ENCODE measurements at regions not wholly inside any gene's neighbourhood (a gene's known extent, or its start where the extent isn't known, plus 50 kb on each side); places are given as distances from the start of the nearest gene placed in this dataset.
"Not testable (repeated sequence)": the region's sequence is repeated elsewhere in the genome, so short reads cannot be mapped to it uniquely, and the experiment has no call there.

DNA sequence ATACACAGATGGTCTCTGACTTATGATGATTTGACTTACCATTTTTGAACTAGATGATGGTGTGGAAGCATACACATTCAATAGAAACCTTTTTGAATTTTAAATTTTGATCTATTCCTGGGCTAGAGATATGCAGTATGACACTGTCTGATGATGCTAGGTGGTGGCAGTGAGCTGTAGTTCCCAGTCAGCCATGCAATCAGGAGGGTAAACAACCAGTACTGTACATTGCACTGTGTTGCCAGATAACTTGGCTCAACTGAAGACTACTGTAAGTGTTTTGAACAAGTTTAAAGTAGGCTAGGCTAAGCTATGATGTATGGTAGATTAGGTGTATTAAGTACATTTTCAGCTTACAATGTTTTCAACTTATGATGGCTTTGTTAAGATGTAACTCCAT lies 859.1 kb upstream of the ARRDC3 start:
- DNase-seq, result no peak

DNA sequence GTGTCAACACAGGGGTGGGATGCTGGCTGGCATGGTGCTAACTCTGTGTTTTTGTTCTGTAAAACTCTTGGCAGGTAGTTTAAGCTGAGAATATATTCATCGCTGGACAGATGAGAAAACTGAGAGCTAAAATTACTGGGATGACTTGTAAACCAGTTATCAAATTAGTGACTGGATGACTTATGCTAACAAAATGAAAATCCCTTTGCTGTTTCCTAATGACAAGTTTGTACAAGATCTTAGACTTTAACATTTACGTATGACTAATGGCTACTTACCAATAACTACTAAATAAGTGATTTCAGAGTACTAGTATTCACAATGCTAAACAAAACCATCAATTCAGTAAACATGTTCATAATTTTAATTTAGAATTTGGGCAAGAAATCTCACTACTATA lies 854.8 kb upstream of the ARRDC3 start:
- DNase-seq, result no peak

DNA sequence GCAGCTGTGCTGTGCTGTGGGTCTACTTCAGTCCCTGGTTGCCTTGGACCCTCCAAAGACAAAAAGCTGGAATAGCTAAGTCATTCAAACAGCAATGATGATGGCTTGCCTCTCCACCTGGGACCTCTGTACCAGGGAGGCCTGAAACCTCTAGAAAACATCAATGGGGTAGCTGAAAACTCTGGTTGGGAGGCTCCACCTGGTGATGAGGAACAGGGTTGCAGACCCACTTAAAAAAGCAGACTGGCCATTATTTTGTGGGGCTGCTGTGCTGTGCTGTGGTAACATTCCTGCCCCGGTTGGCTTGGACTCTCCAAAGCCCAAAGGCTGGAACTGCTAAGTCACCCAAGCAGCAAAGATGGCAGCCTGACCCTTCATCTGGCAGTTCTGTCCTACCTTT lies 839.3 kb upstream of the ARRDC3 start:
- no peak for DNase-seq

DNA sequence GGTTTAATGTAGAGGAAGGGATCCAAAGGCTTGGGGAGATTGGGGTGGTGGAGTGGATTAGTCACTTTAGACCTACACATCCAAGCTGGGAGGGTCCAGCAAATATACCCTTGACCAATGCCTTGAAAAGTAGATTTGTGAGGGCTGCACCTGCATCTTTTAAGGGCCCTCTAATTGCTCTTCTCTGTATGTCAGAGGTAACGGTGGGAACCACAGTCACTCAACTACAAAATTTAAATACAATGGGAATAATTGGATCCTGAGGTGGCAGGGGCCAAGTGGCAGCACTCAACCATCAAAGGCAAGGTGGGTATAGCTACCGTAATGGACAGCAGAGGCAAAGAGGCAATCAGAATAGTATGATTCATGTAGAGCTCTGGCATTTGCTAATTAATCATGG lies 833.7 kb upstream of the ARRDC3 start:
- not testable (repeated sequence) for DNase-seq

DNA sequence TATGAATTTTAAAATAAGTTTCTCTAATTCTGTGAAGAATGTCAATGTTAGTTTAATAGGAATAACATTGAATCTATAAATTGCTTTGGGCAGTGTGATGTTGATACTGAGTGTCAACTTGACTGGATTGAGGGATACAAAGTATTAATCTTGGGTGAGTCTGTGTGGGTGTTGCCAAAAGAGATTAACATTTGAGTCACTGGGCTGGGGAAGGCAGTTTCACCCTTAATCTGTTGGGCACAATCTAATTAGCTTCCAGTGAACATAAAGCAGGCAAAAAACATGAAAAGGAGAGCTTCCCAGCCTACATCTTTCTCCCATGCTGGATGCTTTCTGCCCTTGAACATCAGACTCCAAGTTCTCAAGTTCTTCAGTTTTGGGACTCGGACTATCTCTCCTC lies 832.0 kb upstream of the ARRDC3 start:
- no peak for DNase-seq

DNA sequence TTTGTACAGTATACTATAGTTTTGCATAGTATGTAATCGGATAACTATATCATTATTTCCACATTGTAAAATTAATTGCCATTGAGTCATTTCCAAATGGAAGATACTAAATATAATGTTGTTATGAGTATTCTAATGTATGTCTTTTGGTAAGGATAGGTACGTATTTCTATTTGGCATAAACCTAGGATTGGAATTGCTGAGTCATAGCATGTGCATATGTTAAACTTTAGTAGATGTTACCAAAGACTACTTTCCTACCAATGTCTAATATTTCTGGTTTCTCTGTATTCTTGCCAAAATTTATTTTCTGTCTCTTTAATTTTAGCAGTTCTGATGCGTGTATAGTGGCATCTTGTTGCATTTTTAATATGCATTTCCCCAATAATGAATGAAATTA lies 825.1 kb upstream of the ARRDC3 start:
- no peak for DNase-seq

DNA sequence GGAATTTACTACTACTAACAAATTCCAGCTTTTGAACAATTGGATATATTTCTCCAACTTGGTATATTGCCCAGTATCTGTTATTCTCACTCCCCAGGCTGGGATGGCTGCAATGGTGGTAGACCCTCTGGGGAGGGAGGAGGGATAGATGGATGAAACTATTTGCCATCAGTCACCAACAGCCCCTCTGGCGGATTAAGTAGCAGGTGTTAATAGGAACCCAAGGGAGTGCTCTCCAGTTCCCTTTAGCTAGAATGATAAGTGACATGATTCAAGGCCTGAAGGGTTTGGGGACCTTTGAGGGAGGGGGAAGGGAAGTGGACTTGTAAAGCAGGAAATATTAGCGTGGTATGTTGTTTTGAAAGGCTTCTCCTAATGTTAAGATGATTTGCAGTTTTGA lies 824.0 kb upstream of the ARRDC3 start:
- no peak for DNase-seq

DNA sequence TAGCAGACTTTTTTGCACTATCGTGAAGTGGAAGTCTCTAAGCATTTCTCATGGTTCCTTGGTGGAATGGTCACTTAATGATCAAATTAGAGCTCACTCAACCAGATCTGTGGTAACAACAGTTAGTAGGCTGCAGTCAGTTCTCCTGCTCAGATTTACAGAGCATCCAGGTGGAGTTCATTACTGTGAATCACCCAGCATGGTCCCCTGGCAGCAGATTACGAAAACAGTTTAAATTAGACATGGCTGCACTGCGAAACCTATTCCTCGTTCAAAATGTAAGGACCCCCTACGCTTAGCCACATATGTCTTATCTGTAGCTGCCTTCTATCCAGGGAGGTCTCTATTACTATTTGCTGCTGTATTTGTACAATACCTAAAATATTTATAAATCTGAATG lies 823.6 kb upstream of the ARRDC3 start:
- no peak for DNase-seq

DNA sequence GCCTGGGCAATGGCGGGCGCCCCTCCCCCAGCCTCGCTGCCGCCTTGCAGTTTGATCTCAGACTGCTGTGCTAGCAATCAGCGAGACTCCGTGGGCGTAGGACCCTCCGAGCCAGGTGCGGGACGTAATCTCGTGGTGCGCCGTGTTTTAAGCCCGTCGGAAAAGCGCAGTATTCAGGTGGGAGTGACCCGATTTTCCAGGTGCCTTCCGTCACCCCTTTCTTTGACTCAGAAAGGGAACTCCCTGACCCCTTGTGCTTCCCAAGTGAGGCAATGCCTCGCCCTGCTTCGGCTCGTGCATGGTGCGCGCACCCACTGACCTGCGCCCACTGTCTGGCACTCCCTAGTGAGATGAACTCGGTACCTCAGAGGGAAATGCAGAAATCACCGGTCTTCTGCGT lies 815.9 kb upstream of the ARRDC3 start:
- not testable (repeated sequence) for DNase-seq

DNA sequence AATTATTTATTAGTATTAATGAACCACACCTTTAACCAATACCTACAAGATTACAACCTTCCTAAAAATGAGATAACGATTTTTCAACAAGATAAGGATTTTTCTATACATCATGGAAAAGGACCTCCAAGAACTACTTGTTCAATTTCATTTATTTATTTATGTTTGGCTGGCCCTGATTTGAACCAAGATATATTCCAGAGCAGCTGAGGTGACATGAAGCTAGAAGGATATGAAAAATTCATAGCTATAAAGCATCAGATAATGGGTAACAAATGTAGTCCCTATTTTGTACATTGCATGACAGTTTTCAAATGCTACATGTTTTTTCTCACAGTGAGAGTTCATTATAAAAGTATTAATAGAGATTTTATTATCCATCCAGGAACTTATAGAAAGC lies 798.5 kb upstream of the ARRDC3 start:
- DNase-seq, result no peak

DNA sequence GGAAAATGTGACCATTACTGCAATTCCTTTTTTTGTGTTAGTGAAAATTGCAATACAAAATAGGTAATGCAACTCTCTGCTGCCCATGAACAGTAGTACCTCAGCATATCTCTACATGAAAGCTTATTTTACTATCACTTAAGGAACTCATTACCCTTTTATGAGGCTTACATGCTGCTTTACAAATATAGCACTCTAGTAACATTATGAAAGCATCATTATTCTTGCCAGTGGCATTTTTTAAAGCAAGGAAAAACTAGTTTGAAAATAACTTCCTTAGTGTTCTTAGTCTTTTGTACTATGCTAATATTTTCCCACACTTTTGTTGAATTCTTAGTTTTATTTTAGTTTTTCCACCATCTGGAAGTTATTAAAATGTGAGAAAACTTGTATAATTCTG lies 797.3 kb upstream of the ARRDC3 start:
- no peak for DNase-seq

DNA sequence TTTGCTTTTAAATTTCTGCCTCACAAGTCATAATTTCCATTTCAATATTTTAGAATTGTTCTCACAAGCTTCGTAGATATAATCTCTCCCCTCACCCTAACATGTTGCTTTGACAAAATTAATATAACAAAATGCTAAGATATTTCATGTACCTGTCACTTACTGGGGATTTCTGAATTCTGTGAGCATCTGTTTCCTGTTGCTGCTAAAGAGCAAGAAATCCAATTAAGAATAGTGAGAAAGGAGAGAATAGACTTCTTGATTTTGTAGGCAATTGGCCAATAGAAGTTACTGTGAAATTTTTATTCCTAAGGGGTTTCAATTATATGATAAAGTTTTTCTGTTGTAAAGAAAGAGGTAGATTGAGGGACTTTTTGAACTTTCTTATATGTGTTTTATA lies 796.5 kb upstream of the ARRDC3 start:
- no peak for DNase-seq

DNA sequence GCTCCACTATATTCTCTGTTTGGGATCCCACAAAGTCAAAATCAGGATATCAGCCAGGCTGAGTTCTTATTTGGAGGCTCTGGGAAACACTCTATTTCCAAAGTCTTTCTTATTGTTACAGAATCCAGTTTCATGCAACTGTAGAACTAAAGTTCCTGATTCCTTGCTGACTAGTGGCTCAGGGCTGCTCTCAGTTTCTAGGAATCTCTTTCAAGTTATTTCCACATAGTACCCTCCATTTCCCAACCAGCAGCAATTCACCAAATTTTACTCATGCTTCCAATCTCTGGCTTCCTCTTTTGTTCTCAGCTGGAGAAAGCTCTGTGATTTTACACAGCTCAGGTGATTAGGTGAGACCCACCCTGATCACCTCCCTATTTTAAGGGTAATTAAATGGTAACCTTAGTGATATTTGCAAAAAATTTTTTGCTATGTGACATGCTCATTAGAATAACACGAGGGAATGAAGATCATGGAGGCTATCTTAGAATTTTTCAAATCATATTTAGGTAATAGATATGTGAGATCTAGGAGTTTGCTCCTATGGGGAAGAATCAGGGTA lies 794.9 kb upstream of the ARRDC3 start:
- DNase-seq, result no peak

DNA sequence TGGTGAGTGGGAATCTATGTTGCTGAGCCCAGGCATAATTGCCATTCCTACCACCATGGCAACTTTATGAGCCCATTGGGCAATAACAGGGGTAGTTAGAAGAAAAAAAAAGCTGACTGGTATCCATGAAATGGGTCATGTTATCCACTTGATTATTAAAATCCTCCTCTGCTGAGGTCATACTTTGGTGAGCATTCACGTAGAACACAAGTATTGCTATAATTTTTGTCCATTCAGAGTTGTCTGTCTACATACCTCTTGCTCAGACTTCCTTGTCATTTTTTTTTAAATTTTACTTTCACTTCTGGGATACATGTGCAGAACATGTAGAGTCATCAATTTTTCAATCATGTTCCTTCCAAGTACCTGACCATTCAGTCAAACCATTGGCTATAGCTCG lies 780.8 kb upstream of the ARRDC3 start:
- no peak for DNase-seq

DNA sequence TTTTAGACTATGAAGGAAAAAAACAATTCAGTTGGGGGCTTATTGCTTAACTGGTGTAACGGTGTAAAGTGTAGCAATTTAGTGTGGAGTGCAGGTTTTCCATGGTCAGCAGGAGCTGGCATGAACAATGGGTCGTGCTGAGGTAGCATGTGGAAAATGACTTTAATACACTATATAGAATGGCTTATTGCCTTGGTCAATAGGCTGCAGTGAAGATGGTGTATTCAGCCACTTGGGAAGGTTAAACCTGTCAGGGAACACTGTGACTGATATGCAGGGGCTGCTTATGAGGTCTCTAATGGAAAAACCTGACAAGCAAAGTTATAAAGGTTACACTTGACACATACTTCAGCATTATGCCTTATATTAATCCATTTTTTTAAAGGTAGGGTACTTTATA lies 764.7 kb upstream of the ARRDC3 start:
- no peak for DNase-seq

DNA sequence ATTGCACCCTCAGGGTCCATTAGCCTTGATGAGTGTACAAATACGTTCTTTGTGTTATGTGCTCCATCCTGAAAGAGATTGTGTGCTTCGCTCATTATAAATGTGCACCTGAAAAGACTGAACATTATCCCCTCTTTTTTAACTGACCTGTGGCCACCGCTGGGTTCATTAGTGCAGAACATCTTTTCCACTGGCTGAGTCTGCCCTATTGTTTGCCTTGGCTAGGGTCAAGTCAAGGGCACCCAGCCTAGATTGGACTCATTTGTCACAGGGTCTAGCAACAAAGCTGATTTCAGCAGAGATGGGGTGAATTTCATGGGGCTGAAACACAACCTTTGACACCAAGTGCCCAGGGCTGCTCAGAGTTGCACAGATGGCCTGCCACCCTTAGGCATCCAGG lies 764.1 kb upstream of the ARRDC3 start:
- DNase-seq, result no peak

DNA sequence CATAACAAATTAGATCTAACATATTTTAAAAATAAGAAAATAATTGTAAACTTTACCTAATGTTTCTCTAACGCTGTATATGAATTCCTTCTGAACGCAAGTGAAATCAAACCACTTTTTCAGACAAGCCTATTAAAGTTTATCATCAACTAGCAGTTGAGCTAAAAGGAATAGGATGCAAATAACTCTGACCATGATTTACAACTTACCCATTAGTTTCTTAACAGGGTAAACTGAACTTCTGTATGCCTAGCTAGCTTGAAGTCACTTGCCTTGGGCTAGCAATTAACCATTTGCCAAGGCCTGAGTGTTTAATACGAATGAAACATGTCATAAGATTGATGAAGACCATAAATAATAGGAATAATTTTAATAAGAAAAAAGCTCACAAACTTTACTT lies 762.7 kb upstream of the ARRDC3 start:
- DNase-seq, result no peak

DNA sequence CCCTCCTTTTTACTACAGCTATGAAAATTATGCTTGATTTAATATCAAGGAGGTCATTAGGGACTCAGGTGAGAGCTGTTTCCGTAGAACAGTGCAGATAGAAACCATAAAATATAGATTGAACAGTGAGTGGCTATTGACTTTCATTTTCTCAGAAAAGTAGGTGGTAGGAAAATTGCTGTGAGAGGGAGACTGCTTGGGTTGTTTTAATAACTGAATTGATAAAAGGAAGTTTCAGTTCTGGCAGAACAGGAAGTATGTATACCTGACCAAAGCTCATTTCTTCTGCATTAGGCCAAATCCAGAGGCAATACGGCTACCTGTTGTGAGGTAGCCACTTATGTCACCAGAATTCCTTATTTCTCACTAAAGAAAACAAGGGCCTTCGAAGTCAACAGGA lies 761.7 kb upstream of the ARRDC3 start:
- no peak for DNase-seq

DNA sequence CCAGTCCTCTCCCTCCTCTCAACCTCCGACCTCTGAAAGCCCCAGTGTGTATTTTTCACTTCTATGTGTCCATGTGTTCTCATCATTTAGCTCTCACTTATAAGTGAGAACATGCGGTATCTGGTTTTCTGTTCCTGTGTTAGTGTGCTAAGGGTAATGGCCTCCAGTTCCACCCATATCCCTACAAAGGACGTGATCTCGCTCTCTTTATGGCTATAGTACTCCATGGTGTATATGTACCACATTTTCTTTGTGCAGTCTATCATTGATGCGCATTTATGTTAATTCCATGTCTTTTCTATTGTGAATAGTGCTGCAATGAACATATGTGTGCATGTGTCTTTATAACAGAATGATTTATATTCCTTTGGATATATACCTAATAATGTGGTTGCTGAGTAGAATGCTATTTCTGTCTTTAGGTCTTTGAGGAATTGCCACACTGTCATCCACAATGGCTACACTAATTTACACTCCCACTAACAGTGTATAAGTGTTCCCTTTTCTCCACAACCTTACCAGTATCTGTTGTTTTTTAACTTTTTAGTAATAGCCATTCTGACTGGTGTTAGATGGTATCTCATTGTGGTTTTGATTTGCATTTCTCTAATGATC lies 749.3 kb upstream of the ARRDC3 start:
- DNase-seq, result not testable (repeated sequence)

DNA sequence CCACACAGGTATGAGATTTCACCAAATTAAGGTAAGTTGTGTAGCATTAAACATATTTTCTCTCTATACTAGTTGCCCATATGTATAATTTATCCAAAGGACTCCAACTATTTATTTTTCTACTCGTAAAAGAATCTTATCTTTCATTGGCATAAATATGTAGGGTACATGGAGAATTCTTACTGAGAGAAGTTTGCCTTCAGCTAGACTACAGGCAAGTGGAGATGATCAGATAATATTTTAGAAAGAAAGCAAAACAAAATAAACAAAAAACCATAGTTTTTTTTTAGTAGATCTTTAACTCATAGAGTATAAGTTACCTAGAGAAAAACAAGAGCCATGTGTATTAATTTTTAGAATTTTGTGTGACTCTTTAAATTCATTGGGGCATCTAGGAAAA lies 743.1 kb upstream of the ARRDC3 start:
- no peak for DNase-seq

DNA sequence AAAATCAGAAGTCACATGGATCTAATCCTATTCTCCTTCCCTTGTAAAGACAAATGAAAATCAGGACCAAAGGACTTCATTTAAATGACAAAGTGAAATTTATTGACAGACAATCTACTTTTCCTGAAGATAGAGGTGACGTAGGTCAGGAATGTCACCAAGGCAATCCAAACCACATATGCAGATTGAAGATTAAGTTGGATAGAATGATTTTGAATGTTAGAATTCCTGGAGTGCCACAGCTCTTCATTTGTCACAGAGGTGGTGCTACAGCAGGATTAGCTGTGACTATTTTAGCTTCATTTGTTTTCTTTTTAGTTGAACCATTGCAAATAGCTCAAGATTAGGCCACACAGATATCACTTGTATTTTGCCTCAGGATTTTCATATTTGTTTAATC lies 736.0 kb upstream of the ARRDC3 start:
- DNase-seq, result no peak

DNA sequence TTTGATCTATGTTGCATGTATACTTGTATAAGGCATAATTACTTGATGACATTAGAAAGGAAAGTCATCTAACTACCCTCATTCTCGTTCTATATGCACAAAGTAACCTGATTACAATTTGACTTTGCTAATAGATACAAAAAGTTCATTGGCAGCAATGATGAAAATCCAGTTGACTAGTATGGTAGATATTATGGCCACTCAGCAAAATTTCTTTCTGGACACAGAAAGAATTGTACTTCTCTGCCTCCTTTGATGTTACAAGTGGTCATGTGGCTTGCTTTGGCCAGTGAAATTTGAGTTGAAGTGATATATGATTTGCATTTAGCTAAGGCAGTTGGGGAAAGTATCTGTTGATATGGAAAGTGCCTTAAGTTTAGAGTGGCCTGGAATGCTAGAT lies 723.7 kb upstream of the ARRDC3 start:
- DNase-seq, result no peak

DNA sequence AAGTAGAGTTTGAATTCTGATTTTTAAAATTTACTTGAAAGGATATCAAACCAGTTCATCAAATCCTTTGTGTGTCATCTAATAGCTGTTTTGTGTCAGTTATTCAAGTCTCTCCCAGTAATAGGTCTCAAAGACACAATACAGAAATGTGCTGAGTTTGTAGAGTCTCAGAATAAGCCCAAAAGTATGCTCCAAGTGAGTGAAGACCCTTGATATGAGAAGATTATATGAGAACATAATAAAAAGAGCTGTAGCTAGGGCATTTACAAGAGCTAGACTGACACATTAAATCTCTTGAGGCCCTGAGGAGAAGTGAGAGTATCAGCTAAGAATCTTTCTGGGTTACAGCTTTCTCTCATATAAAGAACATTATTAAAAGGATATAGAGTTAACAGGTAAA lies 721.0 kb upstream of the ARRDC3 start:
- no peak for DNase-seq

DNA sequence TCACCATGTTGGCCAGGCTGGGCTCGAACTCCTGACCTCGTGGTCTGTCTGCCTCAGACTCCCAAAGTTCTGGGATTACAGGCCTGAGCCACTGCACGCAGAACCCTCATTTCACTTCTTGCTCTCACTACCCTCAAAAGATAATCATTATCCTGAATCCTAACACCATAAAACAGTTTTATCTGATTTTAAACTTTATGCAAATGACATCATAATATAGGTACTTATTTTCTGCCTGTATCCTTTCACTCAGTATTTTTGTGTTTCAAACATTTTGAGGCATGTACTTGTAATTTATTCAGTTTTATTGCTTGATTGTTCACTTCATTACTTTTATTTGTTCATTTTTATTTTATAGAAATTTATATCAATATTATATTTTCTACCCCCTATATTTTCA lies 719.2 kb upstream of the ARRDC3 start:
- no peak for DNase-seq

DNA sequence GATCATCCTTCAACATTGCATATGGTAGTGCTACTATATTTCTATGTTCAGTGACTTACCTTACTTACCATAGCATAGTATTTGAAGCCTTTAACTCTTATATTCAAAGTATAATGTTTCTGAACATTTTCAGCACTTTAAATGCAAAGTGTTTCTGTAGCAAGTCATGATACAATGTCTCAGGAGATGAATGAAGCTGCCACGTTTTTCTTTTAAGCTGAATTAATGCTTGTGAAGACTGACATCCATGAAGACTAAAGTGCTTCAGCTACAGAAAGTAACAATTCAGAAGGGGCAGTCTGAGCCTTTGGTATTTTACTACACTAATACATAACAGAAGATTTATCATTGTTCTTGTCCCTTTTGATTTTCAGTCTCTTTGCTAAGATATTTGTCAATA lies 709.1 kb upstream of the ARRDC3 start:
- DNase-seq, result no peak
